K562 (cell line): ENCODE measurements at regions not wholly inside any gene's neighbourhood (a gene's known extent, or its start where the extent isn't known, plus 50 kb on each side); places are given as distances from the start of the nearest gene placed in this dataset.

Source experiments
- ATAC-seq: fragments of 200-7000 bp; cut with Tn5 transposase; 3 replicates; pipeline ENCODE4 v1.9.1; 2020; ENCODE audit warnings: moderate library complexity
- BruUV-seq: library from RNA; stranded (reverse); fragments of 400-500 nt; replicated peaks from 2 replicates; lab custom pipeline; 2021; lab: Mats Ljungman, UMichigan
- CTCF ChIA-PET: fragments of 300-600 bp; formaldehyde crosslinking; extraction: SDS; loops from one replicate; lab custom pipeline; 2021; ENCODE audit warnings: low intra/inter-chr PET ratio; lab: Yijun Ruan, JAX
- POLR2A ChIA-PET: fragments of 300-600, 350-650 bp; sonication (Branson Sonifier 250); formaldehyde crosslinking; extraction: SDS; loops from one replicate; lab custom pipeline; 2021; ENCODE audit warnings: antibody characterized with exemption, inconsistent platforms; lab: Yijun Ruan, JAX
- DNase-seq, 4 experiments: peaks; one replicate each; pipeline versions ENCODE4 v3.0.0 to v3.0.0-alpha.2; 2011 to 2018; ENCODE audit warnings: low spot score in 3 of 4, mixed read lengths in 3 of 4; ENCODE audit errors: extremely low read depth in 1 of 4
- FAIRE-seq: peaks from 2 replicates; lab custom pipeline; 2011; peaks lifted over from hg19 to GRCh38; lab: Jason Lieb, UNC
- H2AFZ ChIP-seq: 2 replicates; pipeline ENCODE4 v1.6.0; 2011; ENCODE audit warnings: low read depth, low read length, control low read depth, inconsistent platforms
- H3K27ac ChIP-seq: fragments of 200-600 bp; 3 replicates; pipeline ENCODE4 v1.8.0; 2011; ENCODE audit warnings: low read depth, mild to moderate bottlenecking, control low read depth, inconsistent platforms, low read length, moderate library complexity, mixed read lengths; ENCODE audit errors: extremely low read depth
- H3K27me3 ChIP-seq, 2 experiments: fragments of 300-600 bp in 1 of 2; 2 replicates in 1 of 2; 3 replicates in 1 of 2; pipeline versions ENCODE4 v1.6.0 to v1.8.0; 2011; ENCODE audit warnings: inconsistent platforms in 2 of 2, low read length in 2 of 2, mild to moderate bottlenecking in 1 of 2, mixed read lengths in 1 of 2, moderate library complexity in 1 of 2; ENCODE audit not compliant: control insufficient read depth in 2 of 2, insufficient read depth in 2 of 2
- H3K36me3 ChIP-seq: fragments of 300-600 bp; 3 replicates; pipeline ENCODE4 v1.8.0; 2011; ENCODE audit warnings: mild to moderate bottlenecking, low read length, inconsistent platforms; ENCODE audit not compliant: control insufficient read depth, insufficient read depth
- H3K4me1 ChIP-seq, 2 experiments: fragments of 200-600 bp in 1 of 2; replicated peaks in 1 of 2; 2 replicates in 1 of 2; 3 replicates in 1 of 2; pipeline versions ENCODE4 v1.5.1 to v1.8.0; 2011; ENCODE audit warnings: inconsistent platforms in 2 of 2, low read length in 2 of 2, mild to moderate bottlenecking in 1 of 2, mixed read lengths in 1 of 2, moderate library complexity in 1 of 2; ENCODE audit not compliant: control insufficient read depth in 2 of 2, insufficient read depth in 2 of 2
- H3K4me2 ChIP-seq: 2 replicates; pipeline ENCODE4 v1.6.1; 2011; ENCODE audit warnings: low read length, control low read depth, inconsistent platforms, mixed read lengths; ENCODE audit not compliant: insufficient read depth
- H3K4me3 ChIP-seq: fragments of 200-600 bp; sonication (generic), shearing (Covaris generic); 2 replicates; pipeline ENCODE4 v1.5.1; 2016; ENCODE audit warnings: control low read depth, inconsistent platforms
- H3K79me2 ChIP-seq: fragments of 200-600 bp; 3 replicates; pipeline ENCODE4 v1.8.0; 2011; ENCODE audit warnings: low read length, inconsistent platforms; ENCODE audit not compliant: control insufficient read depth, insufficient read depth
- H3K9ac ChIP-seq, 2 experiments: 2 replicates each; pipeline versions ENCODE4 v1.6.0 to v1.6.1; 2011; ENCODE audit warnings: low read depth in 2 of 2, low read length in 2 of 2, control low read depth in 1 of 2, inconsistent platforms in 1 of 2, mild to moderate bottlenecking in 1 of 2, mixed read lengths in 1 of 2; ENCODE audit not compliant: insufficient read depth in 1 of 2
- H3K9me1 ChIP-seq: one replicate; pipeline ENCODE4 v1.6.0; 2011; ENCODE audit warnings: inconsistent platforms, mild to moderate bottlenecking, low read length, moderate library complexity; ENCODE audit not compliant: control insufficient read depth, insufficient read depth
- H3K9me3 ChIP-seq: replicated peaks from 2 replicates; pipeline ENCODE4 v1.5.1; 2011; ENCODE audit warnings: low read depth, low read length, inconsistent platforms; ENCODE audit not compliant: control insufficient read depth, insufficient read depth
- H4K20me1 ChIP-seq: replicated peaks from 2 replicates; pipeline ENCODE4 v1.6.1; 2011; ENCODE audit warnings: low read length, inconsistent platforms, mixed read lengths; ENCODE audit not compliant: control insufficient read depth, insufficient read depth
- ARID3B ChIP-seq: fragments of 250-450 bp; sonication (Bioruptor Pico); IDR thresholded peaks from 2 replicates; pipeline ENCODE4 v1.4.0; 2020; ENCODE audit warnings: borderline replicate concordance
- ERF ChIP-seq: fragments of 450-650 bp; formaldehyde crosslinking; IDR thresholded peaks from 2 replicates; pipeline ENCODE4 v1.4.0; 2020; ENCODE audit warnings: mild to moderate bottlenecking, mixed read lengths
- ETV1 ChIP-seq: fragments of 450-650 bp; conservative IDR thresholded peaks from 2 replicates; pipeline ENCODE4 v1.6.1; 2016; ENCODE audit warnings: missing genetic modification characterization, control low read depth, low read depth, missing compliant biosample characterization
- FOXA3 ChIP-seq, 2 experiments: fragments of 450-650 bp in 1 of 2; sonication (generic) in 1 of 2; formaldehyde crosslinking; IDR thresholded peaks in 1 of 2; conservative IDR thresholded peaks in 1 of 2; 2 replicates each; pipeline versions ENCODE4 v1.4.0 to v1.8.0; 2020 to 2022; ENCODE audit warnings: mild to moderate bottlenecking in 2 of 2, missing genetic modification reagents in 1 of 2
- FOXP4 ChIP-seq: sonication (generic); formaldehyde crosslinking; IDR thresholded peaks from 2 replicates; pipeline ENCODE4 v1.8.0; 2022; ENCODE audit warnings: mild to moderate bottlenecking, missing genetic modification reagents, borderline replicate concordance
- GATA2 ChIP-seq: sonication (generic); formaldehyde crosslinking; IDR thresholded peaks from 2 replicates; pipeline ENCODE4 v1.4.0; 2020; ENCODE audit warnings: mild to moderate bottlenecking, missing genetic modification reagents
- GTF2E2 ChIP-seq: fragments of 200-800 bp; sonication (Bioruptor generic); IDR thresholded peaks from 2 replicates; pipeline ENCODE4 v1.6.1; 2016; ENCODE audit warnings: missing genetic modification characterization, missing compliant biosample characterization
- HNRNPLL ChIP-seq: fragments of 200-400 bp; formaldehyde crosslinking; IDR thresholded peaks from 2 replicates; pipeline ENCODE4 v1.6.1; 2017; ENCODE audit warnings: low read length, low read depth, mild to moderate bottlenecking; ENCODE audit not compliant: poor library complexity, severe bottlenecking
- JUNB ChIP-seq: fragments of 450-650 bp; formaldehyde crosslinking; conservative IDR thresholded peaks from 2 replicates; pipeline ENCODE4 v1.4.0; 2020; ENCODE audit warnings: mild to moderate bottlenecking
- PHF20 ChIP-seq: fragments of 450-650 bp; IDR thresholded peaks from 2 replicates; pipeline ENCODE4 v1.6.1; 2018; ENCODE audit not compliant: partially characterized antibody
- POLR2AphosphoS2 ChIP-seq: IDR thresholded peaks from 2 replicates; pipeline ENCODE4 v1.6.1; 2012; ENCODE audit warnings: low read length, improper control_type of control experiment
- PTBP1 ChIP-seq: fragments of 200-400 bp; formaldehyde crosslinking; IDR thresholded peaks from 2 replicates; pipeline ENCODE4 v1.6.1; 2017; ENCODE audit warnings: low read depth, low read length
- TFAM ChIP-seq: fragments of 250-450 bp; sonication (Bioruptor Pico); conservative IDR thresholded peaks from 2 replicates; pipeline ENCODE4 v1.5.0; 2021; ENCODE audit warnings: mild to moderate bottlenecking, moderate library complexity
- ZNF12 ChIP-seq: sonication (generic); formaldehyde crosslinking; IDR thresholded peaks from 2 replicates; pipeline ENCODE4 v1.4.0; 2020; ENCODE audit warnings: mild to moderate bottlenecking, missing genetic modification reagents
- ZNF133 ChIP-seq: fragments of 250-450 bp; sonication (Bioruptor Pico); IDR thresholded peaks from 2 replicates; pipeline ENCODE4 v1.4.0; 2020; ENCODE audit warnings: mild to moderate bottlenecking
- ZNF146 ChIP-seq: IDR thresholded peaks from one replicate; pipeline ENCODE4 v1.6.1; 2018; ENCODE audit warnings: missing compliant biosample characterization; ENCODE audit not compliant: unreplicated experiment
- ZNF239 ChIP-seq: fragments of 250-450 bp; sonication (Bioruptor Pico); IDR thresholded peaks from 2 replicates; pipeline ENCODE4 v1.4.0; 2020; ENCODE audit warnings: mild to moderate bottlenecking
- ZNF717 ChIP-seq: fragments of 250-450 bp; sonication (Bioruptor Pico); IDR thresholded peaks from 2 replicates; pipeline ENCODE4 v1.5.0; 2021
- whole genome bisulfite sequencing: fragments of 100-300 bp; shearing (Covaris generic); methylation state at CpG from one replicate; pipeline ENCODE4 v1.1.6; 2016; ENCODE audit warnings: low coverage, mixed read lengths; ENCODE audit not compliant: insufficient coverage; ENCODE audit errors: missing lambda C conversion rate; 5-methylcytosine and 5-hydroxymethylcytosine counted together
- in situ Hi-C: fragments of 300-500 bp; cut with MboI; formaldehyde crosslinking; loops from 4 replicates; pipeline ENCODE4 v1.15.0; 2018; ENCODE audit warnings: inconsistent platforms, mixed read lengths
- intact Hi-C: fragments of 100-400 bp; cut with micrococcal nuclease; formaldehyde crosslinking; loops from 2 replicates; pipeline ENCODE4 v1.14.2; 2022

GRCh38 chr9:88783711-88784083, 207.6 kb upstream of the S1PR3 start:
- Histone ChIP-seq H3K4me2 (no peak overlapping the region), H3K79me2 (no peaks in the 10 kb centered on the region), H3K9ac (no peak overlapping the region), H3K27me3 (no peaks in the 10 kb centered on the region), H3K9me1 (no peaks in the 10 kb centered on the region), H3K4me3 (no peak overlapping the region), H3K9me3 (no peaks in the 10 kb centered on the region), H3K27ac (no peak overlapping the region), H3K4me1 (peaks cover 7 to 14% of the 10 kb centered on the region in 2 experiments; a peak in 4 of 5 replicates), H2AFZ (no peak overlapping the region), H3K36me3 (no peaks in the 10 kb centered on the region), H4K20me1 (no peaks in the 10 kb centered on the region)
- no peak for FAIRE-seq
- 53% methylated on average over 4 of the region's 4 CpGs for WGBS
- no TSS peak for BruUV-seq
- intact Hi-C loops (no loop called here), in situ Hi-C loops (no loop called here)
- CTCF ChIA-PET, result no interaction called here
- no peak for ATAC-seq
- TF ChIP-seq ERF (CRISPR knock-in tag) (no peak), ZNF133 (no peak), ZNF146 (CRISPR knock-in tag) (no peak), GTF2E2 (no peak), PTBP1 (no peak), JUNB (no peak), FOXP4 (no peak), ZNF12 (no peak), POLR2AphosphoS2 (no peak), TFAM (no peak), HNRNPLL (no peak), GATA2 (no peak), ZNF717 (CRISPR knock-in tag) (no peak), FOXA3 (CRISPR knock-in tag; conservative IDR thresholded peaks at IDR 0.05 in 1 of 2, IDR thresholded peaks at IDR 0.05 in 1 of 2) (no peak), ZNF239 (CRISPR knock-in tag) (no peak), ARID3B (CRISPR knock-in tag) (no peak), PHF20 (no peak), ETV1 (tag) (no peak)
- no peak for DNase-seq
- POLR2A ChIA-PET, result interaction anchor here (1.1 kb wide), 1 partner anchor 11 kb away, joined by 3 read pairs; no protein-coding TSS in a partner anchor
